NCI-H2029 treated with DMSO at 0.1 percent for 48 hours (cell line): ENCODE measurements at regions not wholly inside any gene's neighbourhood (a gene's known extent, or its start where the extent isn't known, plus 50 kb on each side); places are given as distances from the start of the nearest gene placed in this dataset.

Experiments
- DNase-seq: peaks from one replicate; lab custom pipeline; 2025; lab: John Stamatoyannopoulos, UW

DNA sequence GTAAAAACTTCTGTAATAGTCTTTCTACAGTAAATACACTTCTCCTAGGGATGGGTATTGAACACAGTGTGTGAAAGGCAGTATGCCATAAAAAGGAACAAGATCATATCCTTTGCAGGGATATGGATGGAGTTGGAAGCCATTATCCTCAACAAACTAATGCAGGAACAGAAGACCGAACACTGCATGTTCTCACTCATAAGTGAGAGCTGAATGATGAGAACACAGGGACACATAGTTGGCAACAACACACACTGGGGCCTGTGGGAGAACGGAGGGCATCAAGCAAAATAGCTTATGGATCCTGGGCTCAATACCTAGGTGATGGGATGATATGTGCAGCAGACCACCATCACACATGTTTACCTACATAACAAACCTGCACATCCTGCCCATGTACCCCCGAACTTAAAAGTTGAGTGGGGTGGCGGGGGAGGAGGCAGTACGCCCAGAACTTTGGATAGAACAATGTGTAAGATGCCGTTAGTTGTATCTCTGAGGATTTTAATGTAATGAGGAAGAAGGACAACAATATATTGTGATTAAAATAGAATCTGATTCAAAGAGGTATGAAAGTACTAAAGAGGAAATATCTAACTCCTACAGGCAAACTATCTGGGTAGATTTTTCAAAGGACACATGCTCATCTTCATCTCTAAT lies 183.2 kb downstream of the NDFIP2 start:
- no peak for DNase-seq

DNA sequence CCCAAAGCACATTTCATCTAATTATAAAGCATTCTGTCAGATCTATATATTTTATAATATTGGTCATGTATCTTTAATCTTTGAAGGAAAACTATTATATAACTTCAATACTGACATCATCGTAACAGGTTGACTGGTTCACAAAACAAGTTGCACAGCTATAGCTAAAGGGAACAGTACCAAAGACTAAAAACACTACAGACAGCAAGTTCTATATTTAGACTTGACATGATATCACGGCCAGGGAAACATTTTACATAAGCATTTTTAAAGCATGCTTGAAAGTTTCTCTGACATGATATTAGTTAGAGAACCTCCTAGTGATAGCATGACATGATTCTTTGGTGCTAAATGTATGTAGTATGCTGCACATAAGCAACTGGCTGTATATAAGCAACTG lies 182.5 kb downstream of the NDFIP2 start:
- no peak for DNase-seq

DNA sequence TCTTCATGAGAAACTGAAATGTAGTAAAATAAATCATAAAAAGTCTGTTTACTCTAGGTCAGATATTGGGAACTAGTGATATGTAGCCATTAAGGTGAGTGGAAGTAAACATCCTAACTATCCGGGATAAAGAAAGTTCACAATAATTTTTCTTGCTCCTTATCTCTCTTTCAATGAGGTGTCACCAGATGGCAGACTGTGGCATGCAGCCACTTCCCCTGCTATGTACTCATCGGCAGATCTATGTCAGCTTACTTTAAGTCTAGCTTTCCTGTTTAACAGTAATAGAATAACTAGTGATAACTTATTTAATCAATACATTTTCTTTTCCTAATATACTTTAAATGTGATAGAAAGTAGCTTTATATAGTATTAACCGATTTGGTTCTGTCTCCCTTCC lies 181.9 kb downstream of the NDFIP2 start:
- DNase-seq = no peak

DNA sequence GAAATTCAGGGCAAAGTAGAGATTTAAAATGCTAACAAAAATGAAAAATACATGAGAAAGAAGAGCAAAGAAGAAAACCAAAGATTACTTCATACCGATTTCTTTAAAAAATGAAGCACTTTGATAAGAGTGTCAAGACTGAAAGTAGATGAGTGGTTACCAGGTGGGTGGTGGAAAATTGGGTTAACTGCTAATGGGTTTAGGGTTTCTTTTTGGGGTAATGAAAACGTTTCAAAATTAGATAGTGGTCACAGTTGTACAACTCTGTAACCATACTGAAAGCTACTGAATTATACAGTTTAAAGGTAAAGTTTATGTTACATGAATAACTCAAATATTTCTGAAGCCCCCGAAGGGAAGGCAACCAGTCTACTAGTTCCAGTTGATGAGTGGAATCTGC lies 179.4 kb downstream of the NDFIP2 start:
- DNase-seq = no peak

DNA sequence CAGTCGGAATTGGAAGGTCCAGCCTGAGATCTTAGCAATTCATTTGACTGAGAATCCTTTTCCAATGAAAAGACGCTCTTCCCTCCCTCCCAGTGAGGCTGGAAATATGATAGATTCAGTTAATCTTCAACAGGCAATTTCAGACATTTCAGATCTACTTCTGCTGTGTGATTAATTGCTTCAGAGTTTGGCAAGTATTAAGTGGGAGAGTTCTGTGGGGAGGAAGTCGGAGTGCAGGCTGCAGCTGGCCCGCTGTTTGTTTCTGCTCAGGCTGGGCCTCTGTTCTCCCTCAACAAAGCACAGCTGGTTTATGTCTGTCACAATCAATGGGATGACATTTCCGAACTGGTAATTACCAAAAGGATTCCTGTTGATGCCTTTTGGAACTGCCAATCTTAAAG lies 178.2 kb downstream of the NDFIP2 start:
- no peak for DNase-seq

DNA sequence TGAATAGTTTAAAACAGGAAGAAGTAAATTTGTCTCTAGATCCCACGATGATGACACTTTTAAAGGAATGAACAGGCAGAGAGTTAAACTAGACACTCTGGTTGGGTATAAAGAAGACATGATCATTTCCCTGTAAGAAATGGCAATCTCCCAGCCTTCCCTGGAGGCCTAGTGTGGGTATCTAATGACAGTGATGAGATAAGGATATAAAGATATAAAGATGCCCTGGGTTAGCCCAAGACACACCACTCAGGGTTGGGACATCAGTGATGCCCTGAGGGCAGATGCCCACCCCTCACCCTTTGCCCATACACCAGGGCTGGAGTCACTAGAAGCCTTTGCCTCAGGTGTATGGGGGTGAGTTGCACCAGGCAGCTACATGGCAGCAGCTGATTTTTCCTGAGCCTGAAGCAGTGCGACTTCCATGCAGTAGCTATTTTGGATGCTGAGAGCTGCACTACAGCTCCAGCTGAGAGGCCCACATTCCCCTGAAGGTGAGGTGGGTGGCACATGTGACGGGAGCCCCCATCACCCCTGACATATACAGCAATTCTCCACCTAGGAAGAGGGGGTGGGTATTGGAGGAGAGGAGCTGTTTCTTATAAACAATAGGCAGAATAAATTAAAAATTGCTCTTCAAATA lies 177.5 kb downstream of the NDFIP2 start:
- no peak for DNase-seq

DNA sequence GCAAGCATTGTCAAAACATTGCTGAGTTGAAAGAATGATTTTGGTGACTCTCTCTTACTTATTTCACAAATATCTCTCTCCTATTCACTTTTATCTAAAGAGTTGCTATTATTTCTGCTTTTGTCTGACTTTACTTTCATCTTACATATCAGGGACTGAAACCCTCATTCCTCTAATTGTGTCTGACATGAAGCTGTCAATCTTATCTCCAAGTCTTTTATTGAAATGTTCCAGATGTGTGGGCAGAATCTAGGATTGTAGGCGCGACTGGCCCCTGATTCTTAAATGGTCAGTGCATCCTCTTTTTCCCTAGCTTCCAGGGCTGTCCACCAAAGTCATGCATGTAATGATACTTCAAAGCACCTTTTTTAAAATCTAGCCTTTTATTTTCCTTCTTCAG lies 174.6 kb downstream of the NDFIP2 start:
- no peak for DNase-seq

DNA sequence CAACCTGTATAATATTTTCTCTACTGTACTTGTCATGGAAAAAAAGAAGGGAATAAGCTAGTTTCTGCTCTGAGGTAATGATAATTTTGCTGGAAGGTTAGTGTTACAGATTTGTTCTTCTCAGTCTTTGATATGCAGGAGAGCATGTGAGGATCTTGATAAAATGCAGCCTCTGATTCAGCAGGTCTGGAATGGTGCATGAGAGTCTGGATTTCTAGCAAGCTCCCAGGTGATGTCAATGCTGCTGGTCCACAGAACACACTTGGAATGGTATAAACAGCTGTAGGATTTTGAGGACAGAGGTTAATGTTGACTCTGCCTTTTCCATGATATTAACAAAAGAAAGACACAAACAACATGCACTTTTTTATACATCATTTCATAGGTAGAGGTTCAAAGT lies 173.6 kb downstream of the NDFIP2 start:
- DNase-seq = no peak

DNA sequence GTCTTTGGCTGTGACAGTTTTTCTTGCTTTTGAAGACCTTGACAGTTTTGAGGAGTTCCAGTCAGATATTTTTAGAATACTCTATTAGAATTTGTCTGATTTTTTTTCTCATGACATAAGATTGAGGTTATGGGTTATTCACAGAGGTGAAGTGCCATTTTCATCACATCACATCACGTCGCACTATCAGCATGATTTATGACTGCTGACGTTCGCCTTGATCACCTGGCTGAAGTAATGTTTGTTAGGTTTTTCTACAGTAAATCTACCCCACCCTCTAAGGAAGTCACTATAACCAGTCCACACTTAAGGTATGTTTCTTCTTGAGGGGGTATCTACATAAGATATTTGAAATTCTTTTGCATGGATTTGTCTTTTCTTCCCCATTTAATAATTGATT lies 169.7 kb downstream of the NDFIP2 start:
- no peak for DNase-seq

DNA sequence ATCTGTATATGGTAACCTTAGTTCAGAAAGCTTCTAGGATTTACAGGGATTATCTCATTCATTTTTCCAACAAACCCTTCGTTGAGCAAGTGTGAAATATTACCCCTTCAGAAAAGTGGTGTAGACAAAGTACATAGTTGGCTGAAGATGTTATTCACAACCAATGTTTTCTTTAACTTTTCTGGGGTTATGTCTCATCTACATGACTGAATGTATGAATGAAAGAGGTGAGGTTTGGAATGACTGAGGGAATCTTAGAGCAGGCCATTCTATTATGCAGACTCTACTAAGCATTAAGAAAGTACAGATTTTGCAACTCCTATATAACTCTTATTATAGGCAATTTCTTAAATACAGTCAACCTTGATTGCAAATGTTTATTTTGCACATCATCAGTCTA lies 167.2 kb downstream of the NDFIP2 start:
- DNase-seq = no peak

DNA sequence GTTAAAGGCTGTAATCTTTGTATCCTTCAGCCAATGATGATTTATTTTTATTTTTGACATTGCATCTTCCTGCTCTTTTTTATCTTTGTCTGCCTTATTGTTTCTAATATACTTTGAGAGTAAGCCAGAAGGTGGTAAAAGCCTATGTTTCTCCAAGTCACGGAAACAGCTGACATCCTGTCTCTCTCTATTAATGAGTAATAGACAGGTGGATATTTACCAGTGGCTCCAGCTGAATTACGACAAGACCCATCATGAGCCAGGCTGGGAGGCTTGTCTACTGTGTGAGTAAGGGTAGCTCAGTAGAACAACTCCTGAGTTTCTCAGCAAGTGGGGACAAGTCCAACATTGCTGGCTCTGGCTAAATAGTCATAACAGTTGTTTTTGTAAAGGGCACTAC lies 166.6 kb downstream of the NDFIP2 start:
- DNase-seq = no peak

DNA sequence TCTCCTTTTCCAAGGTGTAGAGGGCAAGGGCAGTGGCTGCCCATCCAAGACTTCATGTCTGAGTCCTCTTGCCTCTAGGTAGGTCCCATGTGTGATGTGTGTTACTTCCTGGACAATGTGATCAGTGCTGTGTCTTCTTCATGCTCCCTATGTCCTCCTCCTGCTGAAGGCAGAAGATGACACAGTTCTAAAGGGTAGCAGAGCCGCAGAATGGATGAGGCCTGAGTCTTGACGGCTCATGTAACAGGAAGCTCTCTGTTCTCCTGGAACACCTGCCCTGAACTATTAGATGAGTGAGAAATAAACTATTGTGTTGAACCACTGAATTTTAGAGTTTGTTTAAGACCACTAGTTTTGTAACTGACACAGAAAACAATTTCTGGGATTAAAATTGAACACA lies 165.9 kb downstream of the NDFIP2 start:
- no peak for DNase-seq

DNA sequence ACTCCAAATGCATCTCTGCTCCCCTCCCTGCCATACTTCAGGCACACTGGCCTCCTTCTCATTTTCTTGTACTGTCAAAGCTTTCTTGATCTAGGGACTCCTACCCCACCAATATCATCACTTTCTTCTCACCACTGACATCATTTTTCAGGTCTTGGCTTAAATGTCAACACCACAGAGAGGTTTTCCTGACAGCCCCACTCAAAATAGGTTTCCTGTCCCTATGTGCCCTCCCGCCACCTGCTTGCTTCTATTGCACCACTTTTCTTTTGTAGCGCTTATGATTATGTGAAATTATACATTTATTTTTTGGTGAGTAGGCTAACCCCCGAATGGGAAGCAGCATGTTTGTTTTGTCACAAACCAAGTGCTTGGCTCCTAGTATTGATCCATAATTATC lies 164.6 kb downstream of the NDFIP2 start:
- no peak for DNase-seq

DNA sequence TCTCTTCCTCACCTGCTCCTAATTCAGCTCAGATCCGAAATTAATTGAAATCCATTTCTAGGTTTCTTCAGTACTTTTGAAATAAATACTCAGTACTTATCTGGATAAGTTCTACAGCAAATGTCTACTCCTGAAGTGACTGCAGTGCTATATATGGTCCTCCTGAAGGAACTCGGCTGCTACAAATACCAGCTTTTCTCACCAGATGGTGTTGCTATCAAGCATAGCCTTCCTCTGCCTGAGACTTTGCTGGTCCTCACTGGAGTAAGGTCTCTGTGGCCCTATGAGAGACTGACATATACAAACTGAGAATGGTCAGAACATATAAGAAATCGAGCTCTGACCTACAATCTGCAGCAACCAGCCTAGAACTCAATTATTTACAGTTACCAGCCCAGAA lies 161.6 kb downstream of the NDFIP2 start:
- DNase-seq = no peak

DNA sequence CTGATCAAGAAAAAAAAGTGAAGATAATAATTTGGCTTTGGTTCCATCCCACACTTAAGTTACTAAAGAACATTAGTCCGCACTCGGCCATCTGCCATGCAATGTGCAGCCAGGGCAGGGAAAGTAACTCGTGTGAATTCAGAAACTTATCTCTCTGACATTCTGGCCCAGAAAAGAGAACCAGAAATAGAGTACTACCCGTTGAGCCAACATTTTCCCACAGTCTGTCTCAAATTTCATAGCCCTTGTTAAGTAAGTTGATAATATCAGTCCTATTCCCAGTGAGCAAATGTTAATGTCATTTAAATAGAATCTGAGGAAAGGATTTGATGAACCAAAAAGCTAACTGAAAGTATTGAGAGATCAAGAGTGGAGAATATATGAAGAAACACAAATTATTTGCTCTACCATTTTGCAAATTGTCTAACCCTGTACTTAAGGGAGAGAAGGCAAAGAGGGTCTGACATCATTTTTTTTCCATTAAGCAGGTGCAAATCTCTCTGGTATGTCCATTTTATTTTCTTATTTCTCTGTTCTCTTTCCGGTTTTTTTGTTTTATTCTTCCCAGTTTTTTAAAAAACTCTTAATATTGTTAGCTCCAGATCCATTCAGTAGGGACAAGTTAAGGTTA lies 156.3 kb downstream of the NDFIP2 start:
- DNase-seq = no peak

DNA sequence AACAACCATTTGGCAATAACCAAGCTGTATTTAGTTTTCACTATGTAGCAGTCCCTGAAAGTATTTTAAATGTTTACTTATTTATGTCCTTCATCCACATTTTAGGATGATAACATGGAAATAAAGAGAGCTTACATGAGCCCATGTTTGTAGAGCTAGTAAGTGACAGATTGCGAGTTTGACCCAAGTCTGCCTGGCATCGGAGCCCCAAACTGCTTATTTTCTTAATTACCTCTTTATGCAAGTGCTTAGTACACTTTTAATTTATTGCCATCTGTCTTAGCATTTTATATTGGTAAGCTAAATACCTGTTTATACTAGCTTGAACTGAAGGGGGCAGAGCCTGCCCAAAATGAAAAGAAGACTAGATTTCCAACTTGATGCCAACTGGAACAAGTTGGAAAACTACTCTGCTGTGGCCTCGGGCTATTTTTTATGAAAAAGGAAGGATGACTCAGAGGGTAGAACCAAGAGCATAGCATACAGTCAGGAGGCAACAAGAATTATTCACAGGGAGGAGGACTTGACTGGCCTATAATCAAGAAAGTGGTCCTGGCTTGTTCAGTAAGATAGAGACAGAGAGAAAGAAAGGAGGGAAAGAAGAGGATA lies 150.2 kb downstream of the NDFIP2 start:
- no peak for DNase-seq

DNA sequence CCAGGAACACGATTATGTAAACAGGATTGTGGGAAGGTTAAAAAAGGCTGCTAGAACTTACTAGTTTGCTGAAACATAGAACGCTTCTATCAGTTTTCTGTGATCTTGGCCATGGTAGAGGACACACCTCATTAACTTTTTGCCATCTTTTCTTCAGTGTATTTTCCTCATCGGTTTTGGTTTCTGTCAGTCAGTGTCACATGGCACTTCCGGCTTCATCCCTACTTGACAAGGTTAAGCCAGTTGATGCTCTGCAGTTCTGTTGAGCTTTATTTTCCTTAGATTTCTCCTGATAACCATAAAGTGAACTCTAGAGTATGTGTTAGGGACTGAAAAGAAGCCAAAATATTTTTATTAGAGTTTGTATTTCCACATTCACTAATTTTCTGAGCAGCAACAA lies 147.5 kb downstream of the NDFIP2 start:
- DNase-seq = no peak

DNA sequence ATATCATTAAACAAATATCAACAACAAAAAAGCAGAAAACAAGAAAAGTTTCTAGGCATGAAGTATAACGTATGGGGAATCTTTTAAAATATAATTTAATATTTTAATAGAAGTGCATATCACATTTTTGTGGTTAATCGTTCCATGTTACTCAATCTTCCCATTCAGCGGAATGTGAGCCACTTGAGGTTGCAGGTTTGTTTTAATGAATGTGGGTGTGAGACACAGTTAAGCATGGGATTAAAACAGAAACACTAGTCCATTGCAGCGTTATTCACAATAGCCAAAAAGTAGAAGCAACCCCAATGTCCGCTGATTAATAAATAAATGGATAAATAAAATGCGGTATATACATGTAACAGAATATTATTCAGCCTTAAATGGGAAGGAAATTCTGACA lies 146.0 kb downstream of the NDFIP2 start:
- no peak for DNase-seq

DNA sequence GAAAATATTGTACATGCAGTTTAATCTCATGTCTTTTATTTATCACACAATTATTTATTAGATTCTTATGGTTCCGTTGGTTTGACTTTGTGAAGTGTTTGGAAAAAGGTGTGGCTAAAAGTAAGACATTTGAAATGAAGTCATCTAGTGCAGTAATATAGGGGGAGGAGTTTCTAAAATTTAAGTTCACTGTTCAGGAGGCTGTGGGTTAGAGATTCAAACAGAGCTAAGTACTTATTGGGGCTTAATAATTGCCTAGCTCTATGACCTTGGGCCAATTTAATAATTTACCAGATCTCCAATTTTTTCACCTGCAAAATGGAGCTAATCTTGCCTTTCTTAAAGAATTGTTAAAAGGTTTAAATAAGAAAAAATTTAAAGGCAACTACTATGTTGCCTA lies 144.6 kb downstream of the NDFIP2 start:
- DNase-seq = no peak

DNA sequence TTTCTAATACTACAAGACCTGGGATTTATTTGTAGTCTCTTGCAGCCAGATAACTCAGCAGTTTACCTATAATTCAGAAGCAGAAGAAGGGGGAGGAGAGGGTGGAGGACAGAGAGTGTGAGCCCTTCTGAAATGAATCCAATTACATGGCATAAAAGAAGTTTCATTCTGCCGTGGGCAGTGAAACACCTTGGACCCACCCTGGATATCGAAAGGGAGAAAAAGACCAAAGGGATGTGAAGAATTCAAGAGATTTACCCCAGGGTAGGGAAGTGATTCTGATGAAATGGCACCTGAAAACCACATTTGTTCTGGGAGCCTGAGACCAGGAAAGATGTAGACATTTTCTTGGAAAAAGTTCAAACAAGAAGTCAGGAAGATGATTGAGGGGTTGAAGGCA lies 140.9 kb downstream of the NDFIP2 start:
- DNase-seq = no peak

DNA sequence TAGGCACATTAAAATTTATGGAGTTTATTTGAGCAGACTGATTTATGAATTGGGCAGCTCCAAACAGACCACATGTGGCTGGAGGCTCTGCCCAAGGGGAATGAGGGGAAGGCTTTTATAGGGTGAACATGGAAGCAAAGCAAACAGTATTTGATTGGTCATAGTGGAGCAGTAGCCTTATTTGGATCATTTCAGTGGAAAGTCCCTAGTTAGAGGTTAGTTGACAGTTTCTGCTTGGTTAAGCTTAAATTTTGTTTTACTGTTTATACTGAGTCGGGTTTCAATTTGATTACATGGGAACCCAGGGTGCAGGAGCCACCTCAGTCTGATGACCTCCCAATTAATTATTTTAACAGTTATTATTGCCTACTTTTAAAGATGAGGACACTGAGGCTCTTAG lies 140.5 kb downstream of the NDFIP2 start:
- DNase-seq = no peak

DNA sequence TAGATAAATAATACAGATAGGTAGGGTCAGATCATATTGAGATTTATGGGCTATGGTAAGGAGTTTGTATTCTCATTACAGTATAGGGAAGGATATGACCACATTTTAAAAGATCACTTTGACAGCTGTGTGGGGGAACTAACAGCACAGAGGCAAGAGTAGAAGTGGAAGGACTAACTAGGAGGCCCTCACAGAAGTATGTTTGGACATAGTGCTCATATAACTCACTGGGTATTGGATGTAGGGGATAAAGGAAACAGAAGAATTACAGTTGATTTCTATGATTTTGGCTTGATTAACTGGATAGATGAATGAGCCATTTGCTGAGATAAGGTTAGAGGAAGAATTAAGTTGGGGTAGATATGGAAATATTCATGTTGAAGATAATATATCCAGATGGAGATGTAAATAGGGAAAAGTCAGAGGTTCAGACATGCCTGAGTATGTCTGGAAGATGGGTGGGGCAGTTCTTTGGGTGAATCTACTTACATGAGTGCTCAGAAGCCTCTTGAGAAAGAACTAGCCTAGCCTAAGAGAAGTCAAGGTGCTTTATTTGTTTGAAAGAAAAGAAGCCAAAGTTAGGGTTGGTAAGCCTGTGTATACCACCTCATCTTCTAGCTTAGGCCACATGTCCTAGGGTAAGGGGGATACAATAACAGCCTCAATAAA lies 133.4 kb downstream of the NDFIP2 start:
- no peak for DNase-seq

DNA sequence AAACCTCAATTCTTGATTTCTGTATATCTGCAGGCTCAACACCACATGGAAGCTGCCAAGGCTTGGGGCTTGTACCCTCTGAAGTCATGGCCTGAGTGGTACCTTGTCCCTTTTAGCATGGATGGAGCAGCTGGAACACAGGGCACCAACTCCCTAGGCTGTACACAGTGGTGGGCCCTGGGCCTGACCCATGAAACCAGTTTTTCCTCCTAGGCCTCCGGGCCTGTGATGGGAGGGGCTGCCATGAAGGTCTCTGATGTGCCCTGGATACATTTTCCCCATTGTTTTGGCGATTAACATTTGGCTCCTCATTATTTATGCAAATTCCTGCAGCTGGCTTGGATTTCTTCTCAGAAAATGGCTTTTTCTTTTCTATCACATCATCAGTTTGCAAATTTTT lies 131.6 kb downstream of the NDFIP2 start:
- no peak for DNase-seq
